Fibroblast of mammary gland (primary cell): ENCODE measurements at regions not wholly inside any gene's neighbourhood (a gene's known extent, or its start where the extent isn't known, plus 50 kb on each side); places are given as distances from the start of the nearest gene placed in this dataset.
"Not testable (repeated sequence)": the region's sequence is repeated elsewhere in the genome, so short reads cannot be mapped to it uniquely, and the experiment has no call there.

Experiments
- DNase-seq: peaks from one replicate; pipeline ENCODE4 v3.0.0-alpha.2; 2010; ENCODE audit warnings: low read depth
- H3K4me3 ChIP-seq: 2 replicates; pipeline ENCODE4 v1.5.1; 2011; ENCODE audit warnings: low read depth, mild to moderate bottlenecking, low read length, moderate library complexity; ENCODE audit not compliant: control insufficient read depth
- CTCF ChIP-seq: conservative IDR thresholded peaks from 2 replicates; pipeline ENCODE4 v1.5.1; 2011; ENCODE audit warnings: low read depth, low read length, inconsistent platforms; ENCODE audit not compliant: control insufficient read depth, insufficient read depth

- H3K4me3 ChIP-seq, result no peak overlapping the region
- TF ChIP-seq CTCF, result no peak
- DNase-seq, result no peak
Measured at GRCh38 chr10:124242365-124242764, 149.0 kb upstream of the CHST15 start.

- DNase-seq, result not testable (repeated sequence)
Measured at GRCh38 chr10:124241510-124241909, 148.1 kb upstream of the CHST15 start.

GRCh38 chr10:124240839-124241291 is 147.5 kb upstream of the CHST15 start:
- DNase-seq, result no peak
- TF ChIP-seq CTCF, result no peak
- H3K4me3 ChIP-seq, result no peak overlapping the region

More at GRCh38 chr10:124241510-124241909, 148.1 kb upstream of the CHST15 start:
- not testable (repeated sequence) for H3K4me3 ChIP-seq

- no peak for DNase-seq
- no peak for TF ChIP-seq CTCF
- H3K4me3 ChIP-seq, result no peak overlapping the region
Measured at GRCh38 chr10:124239696-124240095, 146.3 kb upstream of the CHST15 start.

- no peak overlapping the region for H3K4me3 ChIP-seq
- DNase-seq, result peak; percentile 6
- TF ChIP-seq CTCF, result no peak
Measured at GRCh38 chr10:124239134-124239533, 145.7 kb upstream of the CHST15 start.

- no peak overlapping the region for H3K4me3 ChIP-seq
- no peak for TF ChIP-seq CTCF
- no peak for DNase-seq
Measured at GRCh38 chr10:124238367-124238766, 145.0 kb upstream of the CHST15 start.

- H3K4me3 ChIP-seq, result no peak overlapping the region
- no peak for TF ChIP-seq CTCF
- DNase-seq, result no peak
Measured at GRCh38 chr10:124237282-124237961, 144.0 kb upstream of the CHST15 start.
